ENCODE measurements at regions not wholly inside any gene's neighbourhood (a gene's known extent, or its start where the extent isn't known, plus 50 kb on each side); places are given as distances from the start of the nearest gene placed in this dataset.

DNA sequence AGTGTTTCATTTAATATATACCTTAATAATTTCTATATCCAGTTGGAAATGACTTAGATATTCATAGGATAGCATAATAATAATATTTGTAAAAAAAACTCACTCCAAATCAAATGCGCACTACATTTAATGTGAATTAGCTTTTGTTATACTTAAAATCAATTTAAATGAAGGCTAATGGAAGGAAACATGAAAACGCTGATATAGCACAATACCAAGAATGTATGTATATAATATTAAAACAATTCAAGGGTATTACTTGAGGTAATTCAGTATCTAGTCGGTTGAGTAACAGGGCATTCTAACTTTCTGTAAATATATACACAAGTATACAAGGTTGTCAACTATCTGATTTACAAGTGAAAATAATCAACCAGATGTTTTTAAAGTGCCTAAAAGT is 307.1 kb upstream of the TEX13C start:
- DNase-seq = no peak

DNA sequence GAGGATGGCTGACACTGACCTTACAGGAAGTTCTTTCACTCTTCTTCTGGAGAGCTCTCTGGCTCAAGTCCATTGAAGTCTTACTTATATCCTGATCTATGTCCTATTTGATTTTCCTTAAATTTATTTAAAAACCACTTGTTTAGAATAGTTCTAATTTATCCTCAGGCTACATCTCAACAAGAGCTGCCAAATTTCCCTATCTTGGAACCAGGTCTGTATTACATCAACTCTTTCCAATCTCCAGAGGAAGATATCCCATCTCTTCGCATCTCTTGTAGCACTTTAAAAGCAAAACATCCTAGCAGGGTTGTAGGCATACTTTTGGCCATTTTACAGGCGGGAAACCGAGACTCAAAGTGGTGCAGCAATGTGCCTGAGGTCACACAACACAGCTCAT is 290.5 kb upstream of the TEX13C start:
- DNase-seq = no peak

Measured in CD4-positive, alpha-beta T cell treated with Interleukin-6 for 4 hours (primary cell).